Lower leg skin (tissue), 4 donors: ENCODE measurements at regions not wholly inside any gene's neighbourhood (a gene's known extent, or its start where the extent isn't known, plus 50 kb on each side); places are given as distances from the start of the nearest gene placed in this dataset.
"Not testable (repeated sequence)": the region's sequence is repeated elsewhere in the genome, so short reads cannot be mapped to it uniquely, and the experiment has no call there.

Source experiments
- DNase-seq, 2 donors: peaks; one replicate each; pipeline ENCODE4 v3.0.0-alpha.2; 2019; ENCODE audit warnings: low spot score in 2 of 2
- H3K4me3 ChIP-seq: fragments of 200-600 bp; sonication (generic); 2 replicates; pipeline ENCODE4 v1.5.1; 2017; ENCODE audit warnings: mild to moderate bottlenecking, low read depth; ENCODE audit not compliant: poor library complexity, severe bottlenecking
- POLR2A ChIP-seq, 2 donors: fragments of 450-650 bp; IDR thresholded peaks; one replicate each; pipeline ENCODE4 v1.6.1; 2016 to 2017; ENCODE audit warnings: antibody characterized with exemption in 2 of 2, mild to moderate bottlenecking in 1 of 2, moderate library complexity in 1 of 2
- WGBS, 2 donors: methylation state at CpG; one replicate each; pipeline ENCODE4 v1.1.5; 2018; 5-methylcytosine and 5-hydroxymethylcytosine counted together
- intact Hi-C: fragments of 100-400 bp; cut with DNase I; formaldehyde crosslinking; loops from one replicate; pipeline ENCODE4 v1.15.0; 2023; ENCODE audit warnings: low total_unique reads
- TF ChIP-seq, protein P1 (sequence below), 3 donors: fragments of 450-650 bp; IDR thresholded peaks; one replicate each; pipeline ENCODE4 v1.5.1; 2016; ENCODE audit warnings: antibody characterized with exemption in 3 of 3, mild to moderate bottlenecking in 3 of 3, moderate library complexity in 2 of 3

- intact Hi-C loops: no loop called here
- WGBS, 2 donors: 58% methylated on average over 2 of the region's 2 CpGs
- TF ChIP-seq, protein P1, sequence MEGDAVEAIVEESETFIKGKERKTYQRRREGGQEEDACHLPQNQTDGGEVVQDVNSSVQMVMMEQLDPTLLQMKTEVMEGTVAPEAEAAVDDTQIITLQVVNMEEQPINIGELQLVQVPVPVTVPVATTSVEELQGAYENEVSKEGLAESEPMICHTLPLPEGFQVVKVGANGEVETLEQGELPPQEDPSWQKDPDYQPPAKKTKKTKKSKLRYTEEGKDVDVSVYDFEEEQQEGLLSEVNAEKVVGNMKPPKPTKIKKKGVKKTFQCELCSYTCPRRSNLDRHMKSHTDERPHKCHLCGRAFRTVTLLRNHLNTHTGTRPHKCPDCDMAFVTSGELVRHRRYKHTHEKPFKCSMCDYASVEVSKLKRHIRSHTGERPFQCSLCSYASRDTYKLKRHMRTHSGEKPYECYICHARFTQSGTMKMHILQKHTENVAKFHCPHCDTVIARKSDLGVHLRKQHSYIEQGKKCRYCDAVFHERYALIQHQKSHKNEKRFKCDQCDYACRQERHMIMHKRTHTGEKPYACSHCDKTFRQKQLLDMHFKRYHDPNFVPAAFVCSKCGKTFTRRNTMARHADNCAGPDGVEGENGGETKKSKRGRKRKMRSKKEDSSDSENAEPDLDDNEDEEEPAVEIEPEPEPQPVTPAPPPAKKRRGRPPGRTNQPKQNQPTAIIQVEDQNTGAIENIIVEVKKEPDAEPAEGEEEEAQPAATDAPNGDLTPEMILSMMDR (IDR thresholded peaks at IDR 0.05): no peak
- DNase-seq: no peak
- H3K4me3 ChIP-seq: no peak overlapping the region
Measured at GRCh38 chr4:11814758-11815157, 386.1 kb upstream of the HS3ST1 start.

DNA sequence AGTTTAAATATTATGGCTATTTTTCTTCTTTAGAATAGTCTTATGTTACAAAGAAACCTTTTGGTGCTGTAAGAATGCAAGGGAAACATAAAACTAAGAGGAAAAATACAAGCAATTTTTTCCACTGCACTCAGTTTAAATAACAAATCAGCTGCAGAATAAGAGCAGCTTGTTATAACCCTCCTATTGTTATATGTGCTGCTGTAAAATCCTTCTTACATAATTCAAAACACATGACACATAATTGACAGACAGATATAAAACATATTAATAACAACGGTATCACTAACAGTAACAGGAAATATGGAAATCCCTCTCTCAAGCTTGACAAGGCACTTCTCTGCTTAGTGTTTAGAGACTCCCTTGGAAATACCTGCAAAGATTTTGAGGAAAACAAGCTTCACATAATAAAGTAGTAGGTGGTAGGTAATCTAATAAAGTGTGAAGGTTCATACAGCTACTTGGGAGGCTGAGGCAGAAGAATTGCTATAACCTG, 385.3 kb upstream of the HS3ST1 start:
- intact Hi-C loops: no loop called here
- no peak for DNase-seq
- WGBS, 2 donors: 23 to 30% methylated on average over 1 of the region's 1 CpG
- TF ChIP-seq, protein P1 (IDR thresholded peaks at IDR 0.05): no peak
- TF ChIP-seq POLR2A (IDR thresholded peaks at IDR 0.05): no peak
- H3K4me3 ChIP-seq: no peak overlapping the region

GRCh38 chr4:11811521-11811920, 382.8 kb upstream of the HS3ST1 start:
- intact Hi-C loops, DNase-seq, H3K4me3 ChIP-seq: not testable (repeated sequence)
- 80 to 89% methylated on average over 3 of the region's 3 CpGs for WGBS, 2 donors

DNA sequence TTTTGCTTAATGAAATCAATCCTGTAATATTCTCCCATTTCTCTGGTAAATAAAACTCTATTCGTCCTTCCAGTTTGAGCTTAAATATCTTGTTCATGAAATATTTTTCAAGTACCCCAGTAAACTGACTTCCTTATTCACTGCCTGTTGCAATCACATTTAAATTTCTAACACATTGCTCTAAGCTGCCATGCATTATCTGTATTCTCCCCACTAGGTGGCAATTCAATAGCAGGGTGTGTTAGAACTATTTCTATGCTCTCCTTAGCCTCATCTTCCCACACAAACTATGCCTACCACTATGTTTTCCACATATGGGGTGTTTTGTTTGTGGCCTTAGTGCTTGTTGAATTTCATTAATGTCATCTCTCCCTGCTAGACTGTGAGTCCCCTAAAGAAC, 377.1 kb upstream of the HS3ST1 start:
- no peak overlapping the region for H3K4me3 ChIP-seq
- intact Hi-C loops: no loop called here
- DNase-seq: no peak
- TF ChIP-seq, protein P1 (IDR thresholded peaks at IDR 0.05): no peak
- no peak for TF ChIP-seq POLR2A (IDR thresholded peaks at IDR 0.05)
- 54 to 73% methylated on average over 1 of the region's 1 CpG for WGBS, 2 donors

DNA sequence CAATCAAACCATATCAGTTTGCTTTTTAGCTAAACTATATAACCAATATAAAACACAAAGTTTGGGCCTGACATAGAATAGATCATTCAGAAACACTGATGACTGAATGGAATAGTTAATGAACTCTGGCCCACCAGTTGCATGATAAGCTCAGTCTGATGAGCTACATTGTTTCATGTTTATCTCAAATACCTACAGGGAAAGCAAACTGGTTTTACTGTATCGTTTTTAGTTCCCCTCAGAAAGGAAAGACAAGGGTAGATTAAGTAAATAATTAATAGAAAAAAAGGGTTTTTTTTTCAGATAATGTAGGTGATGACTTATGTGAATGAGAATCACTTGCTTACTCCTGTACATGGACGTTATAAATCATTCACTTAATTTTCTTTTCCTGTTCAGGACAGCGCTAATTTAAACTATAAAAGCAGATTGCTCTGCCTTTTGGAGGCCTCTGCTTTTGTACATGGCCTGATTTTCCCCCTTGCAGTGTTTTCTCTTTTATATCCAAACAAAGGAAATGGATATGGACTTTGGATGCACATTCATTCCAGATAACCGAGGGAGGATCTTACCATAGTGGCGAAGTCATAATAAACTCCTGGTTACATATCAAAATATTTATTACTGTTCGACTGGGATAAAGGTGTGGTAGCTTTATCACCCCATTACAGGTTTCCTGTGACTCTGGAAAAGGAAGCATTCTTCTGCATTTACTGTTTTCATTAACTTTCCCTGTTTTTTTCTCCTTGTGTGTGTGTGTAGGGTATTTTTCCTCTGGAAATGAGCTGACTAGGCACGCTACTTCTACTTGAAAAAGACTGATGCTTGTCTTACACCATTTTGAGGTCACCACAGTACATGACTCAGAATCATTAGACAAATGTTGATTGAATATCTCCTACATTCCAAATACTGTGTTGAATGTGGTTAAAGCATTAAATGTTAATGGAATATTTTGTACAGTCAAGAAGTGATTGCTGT, 373.1 kb upstream of the HS3ST1 start:
- no peak for DNase-seq
- TF ChIP-seq, protein P1 (IDR thresholded peaks at IDR 0.05): no peak
- TF ChIP-seq POLR2A (IDR thresholded peaks at IDR 0.05): no peak
- intact Hi-C loops: no loop called here
- H3K4me3 ChIP-seq: no peak overlapping the region
- 58 to 63% methylated on average over 7 of the region's 7 CpGs for whole genome bisulfite sequencing, 2 donors

DNA sequence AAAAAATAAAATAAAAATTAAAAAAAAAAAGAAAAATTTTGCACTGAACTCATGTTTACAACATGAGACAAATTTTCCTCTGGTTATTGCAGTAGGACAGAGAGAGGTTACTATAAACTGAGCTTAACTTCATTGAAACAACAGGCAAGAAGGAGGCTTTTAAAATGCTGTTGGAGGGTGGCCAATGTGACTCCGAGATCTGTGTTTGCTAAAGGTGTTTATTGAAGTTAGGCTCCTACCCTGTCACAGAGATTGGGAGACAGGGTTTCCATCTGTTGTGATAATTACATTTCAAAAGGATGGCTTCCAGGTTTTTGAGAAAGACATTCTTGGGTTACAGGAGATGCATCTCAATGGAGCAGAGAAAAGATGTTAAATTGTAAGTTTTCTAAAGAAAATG, 370.5 kb upstream of the HS3ST1 start:
- TF ChIP-seq POLR2A (IDR thresholded peaks at IDR 0.05): no peak
- TF ChIP-seq, protein P1 (IDR thresholded peaks at IDR 0.05): no peak
- WGBS, 2 donors: 65 to 77% methylated on average over 1 of the region's 1 CpG
- DNase-seq: no peak
- intact Hi-C loops: no loop called here
- no peak overlapping the region for H3K4me3 ChIP-seq
